Osteoblast (primary cell): ENCODE measurements at regions not wholly inside any gene's neighbourhood (a gene's known extent, or its start where the extent isn't known, plus 50 kb on each side); places are given as distances from the start of the nearest gene placed in this dataset.

Experiments used
- DNase-seq: peaks from one replicate; pipeline ENCODE4 v3.0.0; 2011; ENCODE audit warnings: low spot score, mixed read lengths; ENCODE audit not compliant: insufficient read length; ENCODE audit errors: missing footprints
- H2AFZ ChIP-seq: 2 replicates; pipeline ENCODE4 v1.6.0; 2011; ENCODE audit warnings: mild to moderate bottlenecking, low read length
- H3K27ac ChIP-seq: 2 replicates; pipeline ENCODE4 v1.5.1; 2011; ENCODE audit warnings: mild to moderate bottlenecking, low read depth, low read length, moderate library complexity
- H3K27me3 ChIP-seq: 2 replicates; pipeline ENCODE4 v1.6.0; 2012; ENCODE audit warnings: mild to moderate bottlenecking, control low read depth, inconsistent platforms, low read length, moderate library complexity; ENCODE audit not compliant: insufficient read depth
- H3K36me3 ChIP-seq: 2 replicates; pipeline ENCODE4 v1.5.1; 2011; ENCODE audit warnings: mild to moderate bottlenecking, low read length, control low read depth, moderate library complexity; ENCODE audit not compliant: insufficient read depth
- H3K4me1 ChIP-seq: 2 replicates; pipeline ENCODE4 v1.5.1; 2011; ENCODE audit warnings: mild to moderate bottlenecking, low read length, control low read depth, moderate library complexity; ENCODE audit not compliant: insufficient read depth
- H3K4me2 ChIP-seq: 2 replicates; pipeline ENCODE4 v1.6.0; 2011; ENCODE audit warnings: mild to moderate bottlenecking, low read length; ENCODE audit not compliant: insufficient read depth
- H3K4me3 ChIP-seq: fragments of 200-600 bp; sonication (generic); 3 replicates; pipeline ENCODE4 v1.5.1; 2012; ENCODE audit warnings: mild to moderate bottlenecking, low read length, inconsistent platforms; ENCODE audit not compliant: insufficient read depth
- H3K79me2 ChIP-seq: 2 replicates; pipeline ENCODE4 v1.6.0; 2012; ENCODE audit warnings: mild to moderate bottlenecking, low read length, control low read depth, inconsistent platforms; ENCODE audit not compliant: insufficient read depth
- H3K9me3 ChIP-seq: 2 replicates; pipeline ENCODE4 v1.5.1; 2011; ENCODE audit warnings: low read depth, low read length, control low read depth
- H4K20me1 ChIP-seq: 2 replicates; pipeline ENCODE4 v1.6.0; 2012; ENCODE audit warnings: mild to moderate bottlenecking, low read length, control low read depth; ENCODE audit not compliant: insufficient read depth
- CTCF ChIP-seq: IDR thresholded peaks from 2 replicates; pipeline ENCODE4 v1.5.1; 2011; ENCODE audit warnings: mild to moderate bottlenecking, low read depth, low read length, moderate library complexity; ENCODE audit errors: extremely low read depth

GRCh38 chr12:84802161-84802560, 110.4 kb downstream of the SLC6A15 start:
- Histone ChIP-seq H3K9me3 (no peaks in the 10 kb centered on the region), H3K4me2 (no peak overlapping the region), H2AFZ (no peak overlapping the region), H3K4me3 (no peak overlapping the region), H3K27me3 (no peaks in the 10 kb centered on the region), H3K4me1 (no peaks in the 10 kb centered on the region), H3K79me2 (no peaks in the 10 kb centered on the region), H3K36me3 (no peaks in the 10 kb centered on the region), H4K20me1 (no peaks in the 10 kb centered on the region), H3K27ac (no peak overlapping the region)
- no peak for TF ChIP-seq CTCF
- DNase-seq, result no peak

- H3K4me2 ChIP-seq, result no peak overlapping the region
- H3K4me3 ChIP-seq, result no peak overlapping the region
- H3K4me1 ChIP-seq, result no peaks in the 10 kb centered on the region
- no peak for TF ChIP-seq CTCF
- H3K9me3 ChIP-seq, result no peaks in the 10 kb centered on the region
- H3K36me3 ChIP-seq, result no peaks in the 10 kb centered on the region
- H3K27me3 ChIP-seq, result no peaks in the 10 kb centered on the region
- no peak overlapping the region for H3K27ac ChIP-seq
- no peaks in the 10 kb centered on the region for H3K79me2 ChIP-seq
- no peak overlapping the region for H2AFZ ChIP-seq
- H4K20me1 ChIP-seq, result no peaks in the 10 kb centered on the region
- DNase-seq, result peak; percentile 31
Observed at GRCh38 chr12:84793558-84794367, 118.8 kb downstream of the SLC6A15 start.

- Histone ChIP-seq H3K27ac (no peak overlapping the region), H4K20me1 (no peaks in the 10 kb centered on the region), H3K79me2 (no peaks in the 10 kb centered on the region), H2AFZ (no peak overlapping the region), H3K9me3 (no peaks in the 10 kb centered on the region), H3K4me1 (no peaks in the 10 kb centered on the region), H3K36me3 (no peaks in the 10 kb centered on the region), H3K4me3 (no peak overlapping the region), H3K27me3 (no peaks in the 10 kb centered on the region), H3K4me2 (no peak overlapping the region)
- no peak for TF ChIP-seq CTCF
- DNase-seq, result no peak
Observed at GRCh38 chr12:84791444-84791843, 121.2 kb downstream of the SLC6A15 start.

- Histone ChIP-seq H4K20me1 (no peaks in the 10 kb centered on the region), H3K36me3 (no peaks in the 10 kb centered on the region), H3K27me3 (no peaks in the 10 kb centered on the region), H3K79me2 (no peaks in the 10 kb centered on the region), H3K4me3 (no peak overlapping the region), H3K27ac (no peak overlapping the region), H3K9me3 (no peaks in the 10 kb centered on the region), H3K4me2 (no peak overlapping the region), H3K4me1 (no peaks in the 10 kb centered on the region), H2AFZ (no peak overlapping the region)
- TF ChIP-seq CTCF, result no peak
- no peak for DNase-seq
Observed at GRCh38 chr12:84789184-84789583, 123.4 kb downstream of the SLC6A15 start.
